Astrocyte of the cerebellum (primary cell): ENCODE measurements at regions not wholly inside any gene's neighbourhood (a gene's known extent, or its start where the extent isn't known, plus 50 kb on each side); places are given as distances from the start of the nearest gene placed in this dataset.

Experiments
- DNase-seq: peaks from one replicate; pipeline ENCODE4 v3.0.0-alpha.2; 2011; ENCODE audit warnings: low read depth
- H3K4me3 ChIP-seq: 2 replicates; pipeline ENCODE4 v1.5.1; 2011; ENCODE audit warnings: mild to moderate bottlenecking, low read depth, low read length, moderate library complexity
- in situ Hi-C: cut with HindIII; loops from 2 replicates; pipeline ENCODE4 v1.10.0; 2017; ENCODE audit warnings: low sequenced_read_pairs
- TF ChIP-seq, protein P1 (sequence below): IDR thresholded peaks from 2 replicates; pipeline ENCODE4 v1.5.1; 2012; ENCODE audit warnings: low read length, low read depth, moderate library complexity, mild to moderate bottlenecking; ENCODE audit errors: missing control alignments

DNA sequence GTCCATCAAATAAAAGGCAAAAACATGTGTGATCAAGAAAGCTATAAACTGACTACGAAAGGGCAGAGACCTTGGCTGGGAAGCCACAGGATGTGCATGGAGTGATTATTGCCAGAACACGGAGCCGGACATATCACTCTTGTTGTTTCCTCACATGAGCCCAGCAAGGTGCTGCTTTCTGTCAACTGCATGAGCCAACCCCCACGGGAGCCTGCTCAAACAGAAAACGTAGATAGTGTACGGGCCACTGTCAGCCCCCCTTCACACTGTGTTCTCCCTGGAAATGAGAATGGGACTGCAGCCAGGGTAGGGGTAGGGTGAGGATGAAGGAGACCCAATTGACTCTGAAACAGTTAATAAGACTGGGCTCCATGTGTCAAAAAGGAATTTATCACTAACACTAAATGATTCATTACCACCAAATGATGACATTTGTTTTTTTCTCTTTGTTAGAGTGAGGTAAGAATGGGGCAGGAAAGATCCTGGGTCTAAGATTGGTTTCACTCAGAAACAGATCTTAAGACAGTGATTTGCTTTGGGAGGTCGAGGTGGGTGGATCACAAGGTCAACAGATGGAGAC lies 235.8 kb downstream of the MREG start:
- DNase-seq = no peak
- H3K4me3 ChIP-seq = no peak overlapping the region
- in situ Hi-C loops = no loop called here
- TF ChIP-seq, protein P1, sequence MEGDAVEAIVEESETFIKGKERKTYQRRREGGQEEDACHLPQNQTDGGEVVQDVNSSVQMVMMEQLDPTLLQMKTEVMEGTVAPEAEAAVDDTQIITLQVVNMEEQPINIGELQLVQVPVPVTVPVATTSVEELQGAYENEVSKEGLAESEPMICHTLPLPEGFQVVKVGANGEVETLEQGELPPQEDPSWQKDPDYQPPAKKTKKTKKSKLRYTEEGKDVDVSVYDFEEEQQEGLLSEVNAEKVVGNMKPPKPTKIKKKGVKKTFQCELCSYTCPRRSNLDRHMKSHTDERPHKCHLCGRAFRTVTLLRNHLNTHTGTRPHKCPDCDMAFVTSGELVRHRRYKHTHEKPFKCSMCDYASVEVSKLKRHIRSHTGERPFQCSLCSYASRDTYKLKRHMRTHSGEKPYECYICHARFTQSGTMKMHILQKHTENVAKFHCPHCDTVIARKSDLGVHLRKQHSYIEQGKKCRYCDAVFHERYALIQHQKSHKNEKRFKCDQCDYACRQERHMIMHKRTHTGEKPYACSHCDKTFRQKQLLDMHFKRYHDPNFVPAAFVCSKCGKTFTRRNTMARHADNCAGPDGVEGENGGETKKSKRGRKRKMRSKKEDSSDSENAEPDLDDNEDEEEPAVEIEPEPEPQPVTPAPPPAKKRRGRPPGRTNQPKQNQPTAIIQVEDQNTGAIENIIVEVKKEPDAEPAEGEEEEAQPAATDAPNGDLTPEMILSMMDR = no peak

DNA sequence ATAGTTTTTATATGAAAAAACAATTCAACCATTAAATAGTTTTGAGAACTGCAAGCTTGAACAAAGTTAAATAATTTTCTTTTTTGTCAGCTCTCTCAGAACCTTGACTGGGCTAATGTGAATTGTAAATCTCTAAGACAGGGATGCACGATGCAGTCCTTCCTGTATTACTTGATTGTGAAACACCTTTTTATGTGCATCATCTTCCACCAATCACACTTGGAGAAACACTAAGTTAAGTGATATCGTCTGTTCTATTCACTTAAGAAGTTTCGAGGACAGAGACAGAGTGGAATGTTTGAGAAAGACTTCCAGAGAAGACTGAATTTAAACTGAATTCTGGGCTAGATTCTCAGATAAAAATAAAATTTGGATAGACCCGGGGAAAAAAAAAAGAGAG lies 238.2 kb downstream of the MREG start:
- in situ Hi-C loops = no loop called here
- H3K4me3 ChIP-seq = no peak overlapping the region
- no peak for DNase-seq
- TF ChIP-seq, protein P1 = no peak

DNA sequence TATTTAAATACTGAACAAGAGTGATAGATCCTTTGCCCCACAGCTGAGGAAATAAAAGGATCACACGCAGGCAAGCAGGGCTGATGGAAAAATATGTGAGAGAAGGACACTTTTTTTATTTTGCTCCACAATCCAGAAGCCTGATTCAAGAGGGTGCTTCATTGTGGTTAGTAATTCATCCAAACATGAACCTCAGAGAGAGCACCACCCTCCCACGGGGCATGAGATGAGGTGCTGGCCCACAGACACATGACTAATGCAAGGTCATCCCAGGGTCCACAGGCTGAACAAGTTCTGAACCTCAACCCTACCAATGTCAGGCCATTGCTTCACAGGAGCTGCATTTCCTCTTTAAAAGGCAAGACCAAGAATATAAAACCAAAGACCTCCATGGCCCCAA lies 239.6 kb downstream of the MREG start:
- no peak for DNase-seq
- in situ Hi-C loops = no loop called here
- H3K4me3 ChIP-seq = no peak overlapping the region
- TF ChIP-seq, protein P1 = no peak

DNA sequence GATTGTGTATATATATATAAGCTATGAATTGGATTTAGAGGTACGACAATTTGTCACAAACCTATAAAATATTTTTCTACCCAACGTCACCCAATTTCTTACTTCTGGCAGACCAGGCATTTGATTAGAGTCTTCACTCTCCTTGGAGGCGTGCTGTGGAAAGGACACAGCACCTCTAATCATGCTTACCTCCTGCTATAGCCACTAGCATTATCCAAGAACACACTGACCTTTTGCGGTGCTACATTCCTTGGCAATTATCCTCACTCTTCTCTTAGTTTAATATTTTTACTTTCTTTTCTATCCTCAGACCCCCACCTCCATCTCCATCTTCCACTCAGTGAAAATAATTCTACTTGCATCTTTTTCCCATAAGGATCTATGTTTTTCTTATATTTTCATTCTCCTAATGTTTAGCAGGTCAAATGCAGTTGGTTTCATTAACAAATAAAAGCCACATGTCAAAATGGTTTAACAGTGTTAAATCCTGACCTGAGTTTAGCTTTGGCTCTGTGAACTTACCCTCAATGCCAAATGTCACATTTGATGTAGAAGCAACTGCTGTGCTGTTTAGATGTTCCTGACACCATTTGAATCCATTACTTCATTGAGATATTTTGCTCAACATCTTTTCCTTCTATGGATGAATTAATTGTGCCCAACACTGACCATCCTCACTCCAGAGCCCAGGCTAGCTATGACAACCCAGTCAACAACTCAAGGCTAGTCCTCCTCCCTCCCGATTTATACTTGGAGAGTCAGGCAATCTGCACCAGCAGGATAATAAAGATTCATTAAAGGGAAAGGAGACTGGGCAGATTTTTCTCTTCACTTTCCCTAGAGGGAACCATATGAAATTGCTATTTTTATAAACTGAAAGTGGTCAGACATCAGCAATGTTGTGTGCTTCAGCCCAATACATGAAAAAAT lies 240.5 kb downstream of the MREG start:
- in situ Hi-C loops = no loop called here
- TF ChIP-seq, protein P1 = no peak
- DNase-seq = no peak
- H3K4me3 ChIP-seq = no peak overlapping the region

DNA sequence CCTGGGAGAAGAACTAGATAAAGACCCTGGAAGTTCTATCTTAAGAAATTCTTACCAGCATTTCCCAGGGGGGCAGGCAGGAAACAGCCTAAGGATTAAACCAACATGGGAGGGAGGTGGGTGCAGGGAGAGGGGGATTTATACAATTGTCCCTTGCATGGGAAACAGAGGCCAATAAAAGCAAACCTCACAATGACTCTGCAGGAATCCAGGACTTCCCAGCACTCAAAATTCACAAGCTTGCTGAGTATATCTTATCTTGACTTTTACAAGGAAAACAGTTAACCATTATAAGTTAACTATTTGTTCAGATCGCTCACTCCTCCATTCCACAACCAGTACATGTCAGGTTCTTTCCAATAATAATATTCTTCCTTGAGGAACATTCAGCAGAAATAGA lies 241.3 kb downstream of the MREG start:
- DNase-seq = no peak
- in situ Hi-C loops = no loop called here
- no peak overlapping the region for H3K4me3 ChIP-seq
- TF ChIP-seq, protein P1 = no peak

DNA sequence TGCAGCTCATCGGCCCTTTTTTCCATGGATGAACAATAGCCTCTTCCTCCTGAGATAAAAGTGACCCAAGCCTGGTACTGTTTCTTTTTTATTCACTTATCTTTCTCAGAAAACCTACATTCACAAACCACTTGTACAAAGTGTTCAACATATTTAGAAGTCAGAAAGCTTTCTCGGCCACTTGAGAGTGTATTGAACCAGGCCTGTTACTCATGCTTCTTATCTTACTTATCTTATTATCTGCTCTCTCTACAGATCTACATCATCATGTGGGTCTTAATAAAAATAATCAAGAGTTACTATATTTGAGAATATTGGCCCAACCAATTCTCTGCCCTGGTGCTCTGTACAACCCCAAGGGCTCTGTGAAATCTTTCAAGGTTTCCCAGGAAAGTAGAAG lies 242.1 kb downstream of the MREG start:
- TF ChIP-seq, protein P1 = no peak
- in situ Hi-C loops = no loop called here
- no peak for DNase-seq
- H3K4me3 ChIP-seq = no peak overlapping the region
